MCF 10A (cell line): ENCODE measurements at regions not wholly inside any gene's neighbourhood (a gene's known extent, or its start where the extent isn't known, plus 50 kb on each side); places are given as distances from the start of the nearest gene placed in this dataset.

ENCODE experiments used
- BruUV-seq: library from RNA; stranded (reverse); fragments of 400-500 nt; replicated peaks from 2 replicates; lab custom pipeline; 2021; lab: Mats Ljungman, UMichigan
- CTCF ChIA-PET: fragments of 300-600 bp; sonication (Branson Sonifier 250); formaldehyde crosslinking; extraction: SDS; loops from one replicate; lab custom pipeline; 2021; ENCODE audit warnings: antibody characterized with exemption, inconsistent platforms; lab: Yijun Ruan, JAX
- POLR2A ChIA-PET: fragments of 300-600, 350-650 bp; sonication (Branson Sonifier 250); formaldehyde crosslinking; extraction: SDS; loops from one replicate; lab custom pipeline; 2020; ENCODE audit warnings: antibody characterized with exemption, inconsistent platforms; lab: Yijun Ruan, JAX
- DNase-seq: peaks from one replicate; pipeline ENCODE4 v3.0.0-alpha.2; 2018; ENCODE audit not compliant: unreplicated experiment
- H3K27ac Mint-ChIP-seq: one replicate; pipeline ENCODE4 v1.8.0; 2022; ENCODE audit warnings: mild to moderate bottlenecking, low read depth, mixed read lengths; ENCODE audit not compliant: unreplicated experiment
- H3K27me3 Mint-ChIP-seq: one replicate; pipeline ENCODE4 v1.8.0; 2022; ENCODE audit warnings: mixed read lengths; ENCODE audit not compliant: insufficient read depth, unreplicated experiment
- H3K36me3 Mint-ChIP-seq: one replicate; pipeline ENCODE4 v1.8.0; 2022; ENCODE audit warnings: mild to moderate bottlenecking, moderate library complexity, mixed read lengths; ENCODE audit not compliant: insufficient read depth, unreplicated experiment
- H3K4me1 Mint-ChIP-seq: one replicate; pipeline ENCODE4 v1.8.0; 2022; ENCODE audit warnings: mixed read lengths; ENCODE audit not compliant: insufficient read depth, unreplicated experiment
- H3K4me3 Mint-ChIP-seq: one replicate; pipeline ENCODE4 v1.8.0; 2022; ENCODE audit warnings: mild to moderate bottlenecking, moderate library complexity, mixed read lengths; ENCODE audit not compliant: unreplicated experiment
- H3K9me3 Mint-ChIP-seq: one replicate; pipeline ENCODE4 v1.8.0; 2022; ENCODE audit warnings: mixed read lengths; ENCODE audit not compliant: unreplicated experiment
- CTCF ChIP-seq: fragments of 200-600 bp; IDR thresholded peaks from one replicate; pipeline ENCODE4 v1.8.0; 2022; ENCODE audit warnings: antibody characterized with exemption, mild to moderate bottlenecking; ENCODE audit not compliant: unreplicated experiment
- intact Hi-C: fragments of 100-400 bp; cut with micrococcal nuclease; formaldehyde crosslinking; loops from 2 replicates; pipeline ENCODE4 v1.14.1; 2022

- Mint-ChIP-seq H3K4me1 (no peaks in the 10 kb centered on the region), H3K36me3 (no peaks in the 10 kb centered on the region), H3K27ac (no peak overlapping the region), H3K4me3 (no peak overlapping the region), H3K27me3 (peaks cover 48% of the 10 kb centered on the region), H3K9me3 (no peaks in the 10 kb centered on the region)
- TF ChIP-seq CTCF, result no peak
- BruUV-seq, result no TSS peak
- intact Hi-C loops, result no loop called here
- ChIA-PET POLR2A (interaction anchor here (0.6 kb wide), 1 partner anchor 34 kb away, joined by 5 read pairs; no protein-coding TSS in a partner anchor), CTCF (interaction anchor here (0.7 kb wide), 1 partner anchor 1789 kb away, joined by 4 read pairs; no protein-coding TSS in a partner anchor)
- DNase-seq, result no peak
These were observed 59.4 kb upstream of the ADRA2C start for GRCh38 chr4:3706565-3707422.

- Mint-ChIP-seq H3K36me3 (no peaks in the 10 kb centered on the region), H3K9me3 (no peaks in the 10 kb centered on the region), H3K4me1 (no peaks in the 10 kb centered on the region), H3K27ac (no peak overlapping the region), H3K27me3 (peaks cover 48% of the 10 kb centered on the region), H3K4me3 (no peak overlapping the region)
- ChIA-PET POLR2A (interaction anchor here (0.6 kb wide), 1 partner anchor 33 kb away, joined by 5 read pairs; no protein-coding TSS in a partner anchor), CTCF (interaction anchor here (0.7 kb wide), 1 partner anchor 1790 kb away, joined by 4 read pairs; no protein-coding TSS in a partner anchor)
- no TSS peak for BruUV-seq
- intact Hi-C loops, result no loop called here
- DNase-seq, result no peak
- no peak for TF ChIP-seq CTCF
These were observed 60.1 kb upstream of the ADRA2C start for GRCh38 chr4:3706111-3706511.

- ChIA-PET CTCF (no interaction called here), POLR2A (no interaction called here)
- no peak for DNase-seq
- BruUV-seq, result no TSS peak
- intact Hi-C loops, result no loop called here
- Mint-ChIP-seq H3K9me3 (no peaks in the 10 kb centered on the region), H3K27ac (no peak overlapping the region), H3K36me3 (no peaks in the 10 kb centered on the region), H3K4me1 (no peaks in the 10 kb centered on the region), H3K27me3 (peaks cover 53% of the 10 kb centered on the region), H3K4me3 (no peak overlapping the region)
- TF ChIP-seq CTCF, result no peak
These were observed 60.8 kb upstream of the ADRA2C start for GRCh38 chr4:3705236-3705987.

GRCh38 chr4:3704669-3705068 lies 61.5 kb upstream of the ADRA2C start:
- Mint-ChIP-seq H3K27ac (no peak overlapping the region), H3K36me3 (no peaks in the 10 kb centered on the region), H3K4me1 (no peaks in the 10 kb centered on the region), H3K27me3 (peaks cover 60% of the 10 kb centered on the region), H3K4me3 (no peak overlapping the region), H3K9me3 (no peaks in the 10 kb centered on the region)
- no peak for TF ChIP-seq CTCF
- intact Hi-C loops, result no loop called here
- ChIA-PET POLR2A (no interaction called here), CTCF (no interaction called here)
- no TSS peak for BruUV-seq
- no peak for DNase-seq
